GM12878 (cell line): ENCODE measurements at regions not wholly inside any gene's neighbourhood (a gene's known extent, or its start where the extent isn't known, plus 50 kb on each side); places are given as distances from the start of the nearest gene placed in this dataset.

Experiments used
- ATAC-seq: fragments of 200-7000 bp; cut with Tn5 transposase; 3 replicates; pipeline ENCODE4 v1.9.1; 2020; ENCODE audit warnings: mild to moderate bottlenecking, moderate library complexity
- BruUV-seq: library from RNA; stranded (reverse); fragments of 400-500 nt; replicated peaks from 2 replicates; lab custom pipeline; 2021; lab: Mats Ljungman, UMichigan
- CTCF ChIA-PET: fragments of 300-600 bp; sonication (Branson Sonifier 250); formaldehyde crosslinking; extraction: SDS; loops from one replicate; lab custom pipeline; 2021; ENCODE audit warnings: inconsistent platforms; lab: Yijun Ruan, JAX
- POLR2A ChIA-PET: fragments of 350-600 bp; formaldehyde crosslinking; extraction: SDS; loops from one replicate; lab custom pipeline; 2021; ENCODE audit warnings: inconsistent platforms; lab: Charles Lee
- RAD21 ChIA-PET: fragments of 300-600 bp; sonication (Branson Sonifier 250); formaldehyde crosslinking; loops from one replicate; lab custom pipeline; 2023; ENCODE audit warnings: antibody characterized with exemption; ENCODE audit not compliant: unreplicated experiment; lab: Charles Lee
- SMC1A ChIA-PET: fragments of 300-600 bp; sonication (Branson Sonifier 250); formaldehyde crosslinking; loops from one replicate; lab custom pipeline; 2023; ENCODE audit not compliant: unreplicated experiment, uncharacterized antibody; lab: Charles Lee
- DNase-seq: peaks from one replicate; pipeline ENCODE4 v3.0.0-alpha.2; 2011; ENCODE audit warnings: low read depth, low spot score
- FAIRE-seq: peaks from 3 replicates; lab custom pipeline; 2011; peaks lifted over from hg19 to GRCh38; lab: Jason Lieb, UNC
- H2AFZ ChIP-seq: 2 replicates; pipeline ENCODE4 v1.6.0; 2011; ENCODE audit warnings: low read depth, low read length, control low read depth; ENCODE audit not compliant: control insufficient read depth
- H3K27ac ChIP-seq: 2 replicates; pipeline ENCODE4 v1.5.1; 2011; ENCODE audit warnings: control low read depth; ENCODE audit not compliant: control insufficient read depth, insufficient read depth
- H3K27me3 ChIP-seq, 2 experiments: replicated peaks in 1 of 2; 2 replicates each; pipeline versions ENCODE4 v1.6.0 to v1.6.1; 2011; ENCODE audit warnings: low read length in 1 of 2; ENCODE audit not compliant: control insufficient read depth in 2 of 2, insufficient read depth in 2 of 2
- H3K36me3 ChIP-seq, 2 experiments: 2 replicates each; pipeline ENCODE4 v1.5.1; 2011; ENCODE audit warnings: low read length in 1 of 2; ENCODE audit not compliant: control insufficient read depth in 2 of 2, insufficient read depth in 2 of 2
- H3K4me1 ChIP-seq: 2 replicates; pipeline ENCODE4 v1.6.1; 2011; ENCODE audit warnings: mild to moderate bottlenecking, low read length, moderate library complexity, mixed read lengths; ENCODE audit not compliant: control insufficient read depth, insufficient read depth
- H3K4me2 ChIP-seq: 2 replicates; pipeline ENCODE4 v1.6.0; 2011; ENCODE audit warnings: control low read depth; ENCODE audit not compliant: control insufficient read depth, insufficient read depth
- H3K4me3 ChIP-seq: fragments of 200-600 bp; sonication (generic); 2 replicates; pipeline ENCODE4 v1.5.1; 2016
- H3K79me2 ChIP-seq: 2 replicates; pipeline ENCODE4 v1.6.0; 2011; ENCODE audit warnings: low read length; ENCODE audit not compliant: control insufficient read depth, insufficient read depth
- H3K9ac ChIP-seq: 2 replicates; pipeline ENCODE4 v1.8.0; 2011; ENCODE audit warnings: low read length, control low read depth, mixed read lengths; ENCODE audit not compliant: control insufficient read depth, insufficient read depth
- H3K9me3 ChIP-seq: replicated peaks from 3 replicates; pipeline ENCODE4 v1.5.1; 2011; ENCODE audit warnings: mild to moderate bottlenecking, low read length; ENCODE audit not compliant: control insufficient read depth, insufficient read depth
- H4K20me1 ChIP-seq: 2 replicates; pipeline ENCODE4 v1.6.0; 2011; ENCODE audit not compliant: control insufficient read depth, insufficient read depth
- BCL3 ChIP-seq: IDR thresholded peaks from 2 replicates; pipeline ENCODE4 v1.6.1; 2011; ENCODE audit warnings: borderline replicate concordance, low read depth, mild to moderate bottlenecking, moderate library complexity, low read length; ENCODE audit not compliant: insufficient read depth, poor library complexity, severe bottlenecking
- ELK1 ChIP-seq: IDR thresholded peaks from 2 replicates; pipeline ENCODE4 v1.6.1; 2012; ENCODE audit warnings: low read depth, low read length, improper control_type of control experiment
- ETV6 ChIP-seq, 2 experiments: fragments of 450-650 bp in 1 of 2; IDR thresholded peaks in 1 of 2; conservative IDR thresholded peaks in 1 of 2; 2 replicates each; pipeline ENCODE4 v1.6.1; 2014; ENCODE audit warnings: antibody characterized with exemption in 1 of 2, borderline replicate concordance in 1 of 2, low read depth in 1 of 2, mild to moderate bottlenecking in 1 of 2, moderate library complexity in 1 of 2
- KDM1A ChIP-seq: fragments of 200-600 bp; sonication (generic); IDR thresholded peaks from 2 replicates; pipeline ENCODE4 v1.6.1; 2016; ENCODE audit warnings: borderline replicate concordance
- MEF2B ChIP-seq: fragments of 450-650 bp; IDR thresholded peaks from 2 replicates; pipeline ENCODE4 v1.6.1; 2018; ENCODE audit warnings: mild to moderate bottlenecking, moderate library complexity; ENCODE audit not compliant: partially characterized antibody, poor library complexity, severe bottlenecking
- MLLT1 ChIP-seq: fragments of 450-650 bp; IDR thresholded peaks from 2 replicates; pipeline ENCODE4 v1.6.1; 2016; ENCODE audit warnings: mild to moderate bottlenecking
- MTA3 ChIP-seq: IDR thresholded peaks from 2 replicates; pipeline ENCODE4 v1.6.1; 2012; ENCODE audit warnings: low read length, inconsistent platforms, borderline replicate concordance
- SKIL ChIP-seq: fragments of 450-650 bp; IDR thresholded peaks from 2 replicates; pipeline ENCODE4 v1.6.1; 2017; ENCODE audit warnings: mild to moderate bottlenecking, low read depth, inconsistent platforms; ENCODE audit not compliant: poor library complexity, severe bottlenecking
- STAT1 ChIP-seq: fragments of 450-650 bp; conservative IDR thresholded peaks from 2 replicates; pipeline ENCODE4 v1.6.1; 2014; ENCODE audit warnings: antibody characterized with exemption, mild to moderate bottlenecking
- TCF7 ChIP-seq: IDR thresholded peaks from 2 replicates; pipeline ENCODE4 v1.6.1; 2014; ENCODE audit warnings: antibody characterized with exemption, borderline replicate concordance
- YY1 ChIP-seq: IDR thresholded peaks from 2 replicates; pipeline ENCODE4 v1.6.1; 2011; ENCODE audit warnings: low read depth, mild to moderate bottlenecking, low read length
- WGBS: methylation state at CpG from one replicate; pipeline ENCODE4 v1.1.6; 2016; ENCODE audit warnings: low lambda C conversion rate; ENCODE audit not compliant: insufficient replicate concordance, insufficient coverage; ENCODE audit errors: missing lambda C conversion rate; 5-methylcytosine and 5-hydroxymethylcytosine counted together
- in situ Hi-C: fragments of 300-500 bp; cut with MboI; formaldehyde crosslinking; loops from 9 replicates; pipeline ENCODE4 v1.14.3; 2018; ENCODE audit warnings: mixed read lengths
- intact Hi-C: fragments of 100-400 bp; cut with micrococcal nuclease; formaldehyde crosslinking; loops from one replicate; pipeline ENCODE4 v1.14.2; 2022; ENCODE audit not compliant: unreplicated experiment

GRCh38 chr14:76657404-76657803, 103.9 kb upstream of the VASH1 start:
- ATAC-seq: no peak
- SMC1A ChIA-PET: no interaction called here
- TF ChIP-seq MLLT1 (no peak), MTA3 (no peak), TCF7 (no peak), ETV6 (conservative IDR thresholded peaks at IDR 0.05 in 1 of 2, IDR thresholded peaks at IDR 0.05 in 1 of 2; ENCODE audit: borderline replicate concordance in 1 of 2, low read depth in 1 of 2) (no peak), STAT1 (no peak), KDM1A (no peak)
- Histone ChIP-seq H3K9me3 (peaks cover 2% of the 10 kb centered on the region; the same call in 1 of the 3 replicates), H4K20me1 (no peaks in the 10 kb centered on the region), H3K4me2 (no peak overlapping the region), H3K9ac (no peak overlapping the region), H2AFZ (no peak overlapping the region), H3K36me3 (no peaks in the 10 kb centered on the region), H3K4me3 (no peak overlapping the region), H3K27ac (no peak overlapping the region), H3K4me1 (no peaks in the 10 kb centered on the region), H3K27me3 (peaks cover 0 to 4% of the 10 kb centered on the region in 2 experiments; a peak in 1 of 4 replicates), H3K79me2 (no peaks in the 10 kb centered on the region)
- CTCF ChIA-PET: interaction anchor here (1.4 to 1.7 kb wide), 2 partner anchors 9 to 12 kb away, joined by 3 to 6 read pairs; no protein-coding TSS in a partner anchor
- FAIRE-seq: no peak
- RAD21 ChIA-PET: no interaction called here
- POLR2A ChIA-PET: no interaction called here
- intact Hi-C loops: no loop called here
- 53% methylated on average over 1 of the region's 1 CpG for WGBS
- no TSS peak for BruUV-seq
- no peak for DNase-seq
- in situ Hi-C loops: no loop called here

GRCh38 chr14:76657846-76658245, 103.4 kb upstream of the VASH1 start:
- Histone ChIP-seq H3K27me3 (peaks cover 0 to 4% of the 10 kb centered on the region in 2 experiments; a peak in 1 of 4 replicates), H3K4me2 (no peak overlapping the region), H2AFZ (no peak overlapping the region), H4K20me1 (no peaks in the 10 kb centered on the region), H3K27ac (no peak overlapping the region), H3K4me1 (no peaks in the 10 kb centered on the region), H3K9me3 (peaks cover 2% of the 10 kb centered on the region; the same call in 1 of the 3 replicates), H3K4me3 (no peak overlapping the region), H3K9ac (no peak overlapping the region), H3K79me2 (no peaks in the 10 kb centered on the region), H3K36me3 (no peaks in the 10 kb centered on the region)
- ATAC-seq (no peak), DNase-seq (no peak), FAIRE-seq (no peak)
- ChIA-PET POLR2A (no interaction called here), RAD21 (no interaction called here), CTCF (interaction anchor here (1.1 to 1.7 kb wide), 2 partner anchors 9 to 12 kb away, joined by 3 to 6 read pairs; no protein-coding TSS in a partner anchor), SMC1A (no interaction called here)
- intact Hi-C loops (no loop called here), in situ Hi-C loops (no loop called here)
- no TSS peak for BruUV-seq
- TF ChIP-seq YY1 (no peak), BCL3 (no peak), SKIL (no peak), MEF2B (no peak), ELK1 (no peak)
